GM18505 (cell line): ENCODE measurements at regions not wholly inside any gene's neighbourhood (a gene's known extent, or its start where the extent isn't known, plus 50 kb on each side); places are given as distances from the start of the nearest gene placed in this dataset.
A peak's percentile ranks its signal among the peaks of the same experiment; 100 is the strongest.

Source experiments
- ATAC-seq: cut with Tn5 transposase; IDR thresholded peaks from one replicate; pipeline ENCODE4 v1.9.1; 2021; ENCODE audit not compliant: unreplicated experiment
- POLR2A ChIP-seq: IDR thresholded peaks from 4 replicates; pipeline ENCODE4 v1.6.1; 2011; ENCODE audit warnings: borderline replicate concordance; ENCODE audit not compliant: insufficient read depth, insufficient read length; ENCODE audit errors: extremely low read depth

DNA sequence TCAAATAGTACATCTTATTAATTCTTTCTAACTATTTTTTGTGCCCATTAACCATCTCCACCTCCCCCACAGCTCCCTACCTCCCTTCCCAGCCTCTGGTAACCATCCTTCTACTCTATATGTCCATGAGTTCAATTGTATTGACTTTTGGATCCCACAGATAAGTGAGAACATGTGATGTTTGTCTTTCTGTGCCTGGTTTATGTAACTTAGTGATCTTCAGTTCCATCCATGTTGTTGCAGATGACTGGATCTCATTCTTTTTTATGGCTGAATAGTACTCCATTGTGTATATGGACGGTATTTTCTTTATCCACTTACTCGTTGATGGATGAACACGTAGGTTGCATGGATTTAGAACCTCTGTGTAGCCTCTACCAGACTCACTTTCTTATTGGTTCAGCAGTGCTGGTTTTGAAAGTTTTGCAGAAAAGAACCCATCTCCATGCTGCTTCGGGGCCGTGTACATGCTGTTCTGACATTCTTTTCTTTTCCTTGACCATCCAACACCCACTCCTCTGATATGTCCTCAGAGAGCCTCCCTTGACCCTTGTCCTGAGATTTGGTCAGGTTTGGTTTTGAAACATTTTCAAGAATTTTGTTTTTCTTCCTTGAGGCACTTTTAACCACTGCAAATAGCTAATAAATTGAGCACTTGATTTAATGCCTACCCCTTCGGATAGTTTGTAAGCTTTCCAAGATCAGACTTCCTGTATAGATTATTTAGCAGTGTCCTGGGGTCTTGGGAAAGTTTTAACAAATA, 231.2 kb upstream of the ZFP64 start:
- no peak for TF ChIP-seq POLR2A
- no peak for ATAC-seq

- TF ChIP-seq POLR2A = no peak
- ATAC-seq = no peak
These were observed 229.2 kb upstream of the ZFP64 start for GRCh38 chr20:52420805-52421204.

- TF ChIP-seq POLR2A = no peak
These were observed 227.6 kb upstream of the ZFP64 start for GRCh38 chr20:52419205-52419604.

GRCh38 chr20:52416953-52417352, 225.4 kb upstream of the ZFP64 start:
- no peak for TF ChIP-seq POLR2A
- ATAC-seq = no peak

More at GRCh38 chr20:52419205-52419604, 227.6 kb upstream of the ZFP64 start:
- no peak for ATAC-seq

DNA sequence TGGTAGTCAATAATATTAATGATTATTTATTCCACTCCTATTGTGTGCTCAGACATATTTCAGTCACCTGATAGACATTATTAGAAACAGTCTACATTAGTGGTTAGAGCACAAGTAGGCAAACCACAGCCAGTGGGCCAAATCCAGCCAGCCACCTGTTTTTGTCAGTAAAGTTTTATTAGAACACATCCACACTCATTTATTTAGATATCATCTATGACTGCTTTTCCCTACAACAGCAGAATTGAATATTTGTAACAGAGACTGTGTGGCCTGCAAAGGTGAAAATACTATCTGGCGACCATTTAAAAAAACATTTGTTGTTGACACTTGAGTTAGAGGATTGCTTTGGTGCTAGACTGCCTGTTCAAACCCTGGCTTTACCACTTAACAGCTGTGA, 220.0 kb upstream of the ZFP64 start:
- ATAC-seq = no peak
- TF ChIP-seq POLR2A = no peak

GRCh38 chr20:52410731-52411234, 219.2 kb upstream of the ZFP64 start:
- no peak for TF ChIP-seq POLR2A
- no peak for ATAC-seq

DNA sequence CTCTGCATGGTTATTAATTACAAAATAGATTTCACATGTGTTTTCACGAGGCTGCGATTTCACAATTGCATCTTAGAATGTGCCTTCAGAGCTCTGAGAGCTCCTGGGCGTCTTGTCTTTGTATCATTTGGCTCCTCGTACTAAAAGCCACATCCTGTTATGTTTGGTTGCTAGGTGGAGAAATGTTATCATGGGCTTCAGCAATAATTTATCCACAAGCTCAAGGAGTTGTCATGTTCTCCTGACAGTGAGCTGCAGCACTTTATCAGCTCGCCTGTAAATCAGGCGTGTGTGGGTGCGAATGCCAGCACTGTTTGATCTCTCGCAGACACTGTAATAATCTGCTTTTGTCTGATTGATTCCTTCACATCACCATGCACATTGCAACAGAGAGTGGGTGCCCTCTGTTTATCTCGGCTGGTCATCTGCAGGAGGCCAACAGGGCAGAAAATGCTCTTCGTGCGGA, 218.6 kb upstream of the ZFP64 start:
- no peak for ATAC-seq
- TF ChIP-seq POLR2A = no peak

DNA sequence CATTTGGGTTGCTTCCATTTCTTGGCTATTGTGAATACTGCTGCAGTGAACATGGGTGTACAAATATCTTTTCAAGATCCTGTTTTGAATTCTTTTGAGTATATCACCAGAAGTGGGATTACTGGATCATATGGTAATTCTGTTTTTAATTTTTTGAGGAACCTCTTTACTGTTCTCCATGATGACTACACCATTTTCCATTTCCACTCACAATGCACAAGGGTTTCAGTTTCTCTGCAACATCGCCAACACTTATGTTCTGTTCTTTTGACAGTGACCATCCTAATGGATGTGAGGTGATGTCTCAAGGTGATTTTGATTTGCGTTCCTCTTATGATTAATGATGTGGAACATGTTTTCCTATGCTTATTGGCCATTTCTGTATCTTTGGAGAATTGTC, 214.4 kb upstream of the ZFP64 start:
- ATAC-seq = no peak
- TF ChIP-seq POLR2A = no peak

DNA sequence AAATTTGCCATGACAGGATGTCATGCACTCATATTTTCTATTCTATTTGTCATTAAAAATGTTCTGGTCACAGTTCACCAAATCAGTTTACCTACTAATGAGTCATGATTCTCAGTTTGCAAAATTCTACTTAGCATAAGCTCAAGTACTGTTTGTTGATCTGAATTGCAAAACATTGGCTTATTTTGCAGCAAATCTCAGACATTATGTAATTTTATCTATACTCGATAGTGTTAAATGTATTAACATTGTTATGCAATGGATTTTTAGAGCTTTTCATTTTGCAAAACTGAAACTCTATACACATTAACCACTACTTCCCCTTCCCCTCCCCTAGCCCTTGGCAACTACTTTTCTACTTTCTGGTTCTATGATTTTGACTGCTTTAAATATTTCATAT, 213.8 kb upstream of the ZFP64 start:
- peak; percentile 83 for ATAC-seq
- TF ChIP-seq POLR2A = no peak

DNA sequence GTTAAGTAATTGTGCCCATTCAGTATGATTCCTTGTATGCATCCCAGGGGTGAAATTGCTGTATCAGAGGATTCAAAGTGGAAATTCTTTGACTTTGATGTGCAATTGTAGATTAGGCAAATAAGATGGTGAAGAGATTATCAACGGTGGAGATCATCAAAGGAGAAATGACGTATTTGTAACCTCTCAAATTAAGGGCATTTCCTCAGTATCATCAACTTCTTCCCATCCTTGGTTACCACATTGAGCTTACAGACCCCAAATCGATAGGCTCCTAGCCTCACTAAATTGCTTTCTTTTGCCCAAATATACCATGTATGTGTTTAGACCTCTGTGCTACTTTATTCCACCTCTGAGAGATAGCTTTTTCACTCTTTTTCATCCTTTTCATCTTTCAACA, 213.1 kb upstream of the ZFP64 start:
- ATAC-seq = no peak
- TF ChIP-seq POLR2A = no peak

DNA sequence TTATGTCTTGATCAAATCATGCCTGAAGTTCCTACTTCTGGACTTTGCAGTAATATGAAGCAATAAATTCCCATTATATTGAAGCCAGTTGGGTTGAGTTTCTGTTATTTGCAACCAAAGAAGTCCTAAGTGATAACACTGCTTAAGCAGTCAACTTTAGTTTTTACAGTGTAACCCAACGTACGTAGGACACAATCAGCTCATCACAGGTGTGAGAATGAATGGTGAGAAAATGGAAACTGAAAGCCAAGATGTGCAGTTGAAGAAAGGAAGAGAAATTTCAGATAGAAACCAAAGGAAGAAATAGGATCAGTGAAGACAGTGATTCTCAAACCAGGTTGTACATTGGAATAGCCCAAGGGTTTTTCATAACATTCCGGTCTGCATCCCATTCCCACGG, 211.4 kb upstream of the ZFP64 start:
- ATAC-seq = no peak

GRCh38 chr20:52402514-52402913, 210.9 kb upstream of the ZFP64 start:
- TF ChIP-seq POLR2A = no peak
- no peak for ATAC-seq

More for the DNA sequence above, 211.4 kb upstream of the ZFP64 start:
- TF ChIP-seq POLR2A = no peak

DNA sequence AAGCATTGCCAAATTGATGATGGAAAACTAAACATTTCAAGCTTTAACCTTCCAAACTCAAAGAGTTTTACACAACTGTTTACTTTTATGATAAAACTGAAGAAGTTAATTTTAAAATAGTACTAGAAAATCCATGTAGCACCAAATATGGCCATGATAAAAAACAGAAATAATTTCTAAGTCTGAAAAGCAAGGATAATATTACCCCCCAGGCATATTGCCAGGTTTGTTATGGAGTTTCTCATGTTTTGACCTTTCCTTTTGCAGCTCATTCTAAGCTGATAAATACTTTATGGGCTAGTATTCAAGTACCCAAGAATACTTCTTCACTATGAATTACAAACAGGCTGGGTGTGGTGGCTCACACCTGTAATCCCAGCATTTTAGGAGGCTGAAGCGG, 209.9 kb upstream of the ZFP64 start:
- no peak for TF ChIP-seq POLR2A
- no peak for ATAC-seq

DNA sequence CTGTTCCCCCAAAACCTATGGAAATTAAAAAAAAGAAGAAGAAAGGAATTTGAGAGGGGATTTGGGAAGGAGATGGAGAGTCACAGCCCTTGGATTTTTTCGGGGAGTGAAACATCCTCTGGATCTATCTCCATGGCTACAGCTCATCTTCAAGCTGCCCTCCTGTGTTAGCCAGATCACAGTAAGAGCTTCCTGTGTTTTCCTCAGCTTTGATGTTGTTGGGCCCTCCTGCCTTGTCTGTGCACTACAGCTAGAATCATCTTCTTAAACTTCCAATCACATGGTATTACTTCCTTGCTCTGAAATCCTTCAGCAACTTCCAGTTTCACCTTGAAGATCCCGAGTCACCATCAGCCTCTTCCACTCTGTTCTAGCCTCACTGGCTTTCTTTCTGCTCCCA, 207.8 kb upstream of the ZFP64 start:
- ATAC-seq = no peak
- TF ChIP-seq POLR2A = no peak

- no peak for ATAC-seq
- TF ChIP-seq POLR2A = no peak
These were observed 198.0 kb upstream of the ZFP64 start for GRCh38 chr20:52389606-52390005.

DNA sequence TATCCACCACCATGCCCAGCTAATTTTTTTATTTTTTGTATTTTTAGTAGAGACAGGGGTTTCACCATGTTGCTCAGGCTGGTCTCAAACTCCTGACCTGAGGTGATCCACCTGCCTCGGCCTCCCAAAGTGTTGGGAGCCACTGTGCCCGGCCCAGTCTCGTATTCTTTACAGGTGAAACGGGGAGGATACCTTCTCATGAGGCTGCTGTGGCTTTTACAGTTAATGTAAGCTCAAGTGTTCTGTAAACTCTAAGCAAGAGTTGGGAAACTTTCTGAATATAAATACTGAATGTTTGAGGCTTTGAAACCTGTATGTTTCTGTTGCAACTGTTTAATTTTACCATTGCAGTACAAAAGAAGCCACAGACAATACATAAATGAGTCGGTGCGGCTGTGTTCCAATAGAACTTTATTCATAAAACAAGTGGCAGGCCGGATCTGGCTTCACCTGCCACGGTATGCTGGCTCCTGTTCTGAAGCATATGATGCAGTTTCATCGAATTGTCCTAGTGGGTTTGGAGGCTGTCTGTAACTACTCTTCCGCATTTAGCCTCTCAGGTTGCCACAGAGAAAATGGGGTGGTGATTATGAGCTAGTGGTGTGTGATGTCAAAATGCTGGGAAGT, 192.5 kb upstream of the ZFP64 start:
- no peak for ATAC-seq
- TF ChIP-seq POLR2A = no peak
